HG03439 (cell line): ENCODE measurements at regions not wholly inside any gene's neighbourhood (a gene's known extent, or its start where the extent isn't known, plus 50 kb on each side); places are given as distances from the start of the nearest gene placed in this dataset.

ENCODE experiments used
- ATAC-seq: cut with Tn5 transposase; IDR thresholded peaks from one replicate; pipeline ENCODE4 v1.9.1; 2021; ENCODE audit warnings: mild to moderate bottlenecking, moderate library complexity; ENCODE audit not compliant: unreplicated experiment

GRCh38 chr6:128827675-128828464 lies 55.1 kb upstream of the LAMA2 start:
- no peak for ATAC-seq

- no peak for ATAC-seq
Observed at GRCh38 chr6:128826606-128827005, 56.3 kb upstream of the LAMA2 start.

GRCh38 chr6:128822271-128822670 lies 60.7 kb upstream of the LAMA2 start:
- ATAC-seq, result no peak

GRCh38 chr6:128821116-128821515 lies 61.8 kb upstream of the LAMA2 start:
- ATAC-seq, result no peak

GRCh38 chr6:128808856-128809255 lies 74.1 kb upstream of the LAMA2 start:
- ATAC-seq, result no peak

GRCh38 chr6:128807577-128807976 lies 75.4 kb upstream of the LAMA2 start:
- no peak for ATAC-seq

GRCh38 chr6:128806261-128806660 lies 76.7 kb upstream of the LAMA2 start:
- no peak for ATAC-seq

GRCh38 chr6:128803911-128804310 lies 79.0 kb upstream of the LAMA2 start:
- no peak for ATAC-seq

GRCh38 chr6:128801621-128802020 lies 81.3 kb upstream of the LAMA2 start:
- no peak for ATAC-seq

- no peak for ATAC-seq
Observed at GRCh38 chr6:128784266-128784665, 98.7 kb upstream of the LAMA2 start.

GRCh38 chr6:128768187-128768586 lies 114.8 kb upstream of the LAMA2 start:
- no peak for ATAC-seq

GRCh38 chr6:128767705-128768104 lies 115.2 kb upstream of the LAMA2 start:
- ATAC-seq, result no peak

- ATAC-seq, result no peak
Observed at GRCh38 chr6:128767150-128767549, 115.8 kb upstream of the LAMA2 start.

GRCh38 chr6:128763599-128764300 lies 119.2 kb upstream of the LAMA2 start:
- ATAC-seq, result no peak

- no peak for ATAC-seq
Observed at GRCh38 chr6:128759901-128760300, 123.0 kb upstream of the LAMA2 start.

GRCh38 chr6:128759447-128759846 lies 123.5 kb upstream of the LAMA2 start:
- no peak for ATAC-seq

- ATAC-seq, result no peak
Observed at GRCh38 chr6:128757961-128758360, 125.0 kb upstream of the LAMA2 start.

GRCh38 chr6:128754658-128755256 lies 128.2 kb upstream of the LAMA2 start:
- ATAC-seq, result peak; percentile 97

GRCh38 chr6:128743974-128744765 lies 138.8 kb upstream of the LAMA2 start:
- ATAC-seq, result no peak

- no peak for ATAC-seq
Observed at GRCh38 chr6:128742900-128743299, 140.0 kb upstream of the LAMA2 start.

- ATAC-seq, result no peak
Observed at GRCh38 chr6:128740951-128741350, 142.0 kb upstream of the LAMA2 start.
